Spleen (tissue), 11 donors: ENCODE measurements at regions not wholly inside any gene's neighbourhood (a gene's known extent, or its start where the extent isn't known, plus 50 kb on each side); places are given as distances from the start of the nearest gene placed in this dataset.

ENCODE experiments used
- DNase-seq: peaks from one replicate; pipeline ENCODE4 v3.0.0-alpha.2; 2020
- H3K27ac ChIP-seq, 8 donors: fragments of 200-600 bp; sonication (generic) in 7 of 8; 1 replicate in 4 of 8; 2 replicates in 4 of 8; pipeline versions ENCODE4 v1.5.0 to v1.8.0; 2016 to 2021; ENCODE audit warnings: inconsistent platforms in 4 of 8, mild to moderate bottlenecking in 4 of 8, moderate library complexity in 1 of 8
- H3K27me3 ChIP-seq, 7 donors: fragments of 200-600 bp; sonication (generic) in 6 of 7; replicated peaks in 1 of 7; 1 replicate in 4 of 7; 2 replicates in 3 of 7; pipeline versions ENCODE4 v1.5.0 to v1.8.0; 2016 to 2021; ENCODE audit warnings: inconsistent platforms in 3 of 7, mild to moderate bottlenecking in 1 of 7
- H3K36me3 ChIP-seq, 6 donors: fragments of 200-600 bp; sonication (generic) in 5 of 6; 1 replicate in 4 of 6; 2 replicates in 2 of 6; pipeline versions ENCODE4 v1.5.0 to v1.8.0; 2016 to 2021; ENCODE audit warnings: inconsistent platforms in 2 of 6
- H3K4me1 ChIP-seq, 6 donors: fragments of 200-600 bp; sonication (generic) in 5 of 6; 1 replicate in 3 of 6; 2 replicates in 3 of 6; pipeline versions ENCODE4 v1.5.0 to v1.8.0; 2016 to 2021; ENCODE audit warnings: inconsistent platforms in 3 of 6
- H3K4me3 ChIP-seq, 8 donors: fragments of 200-600 bp; sonication (generic) in 7 of 8; 1 replicate in 4 of 8; 2 replicates in 4 of 8; pipeline versions ENCODE4 v1.5.0 to v1.8.0; 2016 to 2021; ENCODE audit warnings: inconsistent platforms in 4 of 8, mild to moderate bottlenecking in 4 of 8, moderate library complexity in 2 of 8
- H3K9me3 ChIP-seq, 8 donors: fragments of 200-600 bp; sonication (generic) in 7 of 8; 1 replicate in 4 of 8; 2 replicates in 4 of 8; pipeline versions ENCODE4 v1.5.0 to v1.8.0; 2016 to 2021; ENCODE audit warnings: inconsistent platforms in 4 of 8
- CTCF ChIP-seq, 11 experiments: fragments of 200-600 bp in 7 of 11; fragments of 450-650 bp in 4 of 11; sonication (generic) in 4 of 11; IDR thresholded peaks in 8 of 11; conservative IDR thresholded peaks in 3 of 11; 1 replicate in 7 of 11; 2 replicates in 4 of 11; pipeline versions ENCODE4 v1.4.0 to v1.8.0; 2016 to 2021; ENCODE audit warnings: antibody characterized with exemption in 11 of 11, inconsistent platforms in 4 of 11, mild to moderate bottlenecking in 1 of 11
- POLR2A ChIP-seq, 3 donors: fragments of 450-650 bp; IDR thresholded peaks; one replicate each; pipeline ENCODE4 v1.5.1; 2017; ENCODE audit warnings: antibody characterized with exemption in 3 of 3, mild to moderate bottlenecking in 1 of 3
- POLR2AphosphoS5 ChIP-seq, 3 donors: sonication (generic); formaldehyde crosslinking; IDR thresholded peaks; one replicate each; pipeline ENCODE4 v1.5.1; 2017; ENCODE audit warnings: antibody characterized with exemption in 3 of 3
- WGBS, 5 donors: extraction: QIAGEN DNeasy Blood & Tissue Kit in 3 of 5; methylation state at CpG; one replicate each; pipeline versions ENCODE4 v1.1.5 to v1.1.7; 2013 to 2018; 5-methylcytosine and 5-hydroxymethylcytosine counted together
- intact Hi-C: fragments of 100-400 bp; cut with DNase I; formaldehyde crosslinking; loops from one replicate; pipeline ENCODE4 v1.15.0; 2023; ENCODE audit warnings: low total_unique reads
- donor health status: healthy with polysubstance abuse.
- donor health status: DM: no; HTN: no; CAD: no; lungs with moderate emphysema.
- donor health status: DM: no; HTN: no; CAD: no.
- donor health status: Bipolar disorder and iron deficiency.
- donor health status: healthy.
- donor health status: DM: no; HTN: no; CAD: no.
- donor health status: DM: yes; HTN: yes; CAD: no.

- intact Hi-C loops: no loop called here
- no peak overlapping the region for H3K27ac ChIP-seq
- DNase-seq: no peak
- no peak overlapping the region for H3K4me3 ChIP-seq
- H3K27me3 ChIP-seq: no peaks in the 10 kb centered on the region
- H3K4me1 ChIP-seq: no peaks in the 10 kb centered on the region
- TF ChIP-seq POLR2A (IDR thresholded peaks at IDR 0.05) (no peak), CTCF (IDR thresholded peaks at IDR 0.05 in 8 of 11, conservative IDR thresholded peaks at IDR 0.05 in 3 of 11) (no peak), POLR2AphosphoS5 (IDR thresholded peaks at IDR 0.05) (no peak)
- H3K36me3 ChIP-seq: no peaks in the 10 kb centered on the region
- WGBS, 5 donors: 69 to 90% (median 85%) methylated on average over 2 of the region's 2 CpGs
- H3K9me3 ChIP-seq: peaks cover 0 to 18% (median 11%) of the 10 kb centered on the region in 8 donors
Measured at GRCh38 chr18:10232062-10232461, 222.4 kb upstream of the APCDD1 start.

- H3K9me3 ChIP-seq: peaks cover 0 to 18% (median 11%) of the 10 kb centered on the region in 8 donors
- no peaks in the 10 kb centered on the region for H3K27me3 ChIP-seq
- intact Hi-C loops: no loop called here
- no peak overlapping the region for H3K4me3 ChIP-seq
- no peak for TF ChIP-seq CTCF (IDR thresholded peaks at IDR 0.05 in 8 of 11, conservative IDR thresholded peaks at IDR 0.05 in 3 of 11)
- no peak for TF ChIP-seq POLR2AphosphoS5 (IDR thresholded peaks at IDR 0.05)
- no peak for TF ChIP-seq POLR2A (IDR thresholded peaks at IDR 0.05)
- H3K36me3 ChIP-seq: no peaks in the 10 kb centered on the region
- no peak overlapping the region for H3K27ac ChIP-seq
- H3K4me1 ChIP-seq: no peaks in the 10 kb centered on the region
- 83 to 94% (median 88%) methylated on average over 10 of the region's 10 CpGs for WGBS, 5 donors
- no peak for DNase-seq
Measured at GRCh38 chr18:10233082-10233875, 221.2 kb upstream of the APCDD1 start.

GRCh38 chr18:10234281-10234680 is 220.2 kb upstream of the APCDD1 start:
- no peak overlapping the region for H3K27ac ChIP-seq
- H3K4me3 ChIP-seq: no peak overlapping the region
- no peak for TF ChIP-seq POLR2AphosphoS5 (IDR thresholded peaks at IDR 0.05)
- TF ChIP-seq POLR2A (IDR thresholded peaks at IDR 0.05): no peak
- no peak for TF ChIP-seq CTCF (IDR thresholded peaks at IDR 0.05 in 8 of 11, conservative IDR thresholded peaks at IDR 0.05 in 3 of 11)
- peaks cover 0 to 18% (median 11%) of the 10 kb centered on the region in 8 donors for H3K9me3 ChIP-seq
- intact Hi-C loops: no loop called here
- peaks cover 0 to 7% (median 2%) of the 10 kb centered on the region in 6 donors for H3K4me1 ChIP-seq
- H3K36me3 ChIP-seq: no peaks in the 10 kb centered on the region
- DNase-seq: no peak
- WGBS, 5 donors: 77 to 93% (median 85%) methylated on average over 5 of the region's 5 CpGs
- no peaks in the 10 kb centered on the region for H3K27me3 ChIP-seq

- DNase-seq: no peak
- Histone ChIP-seq H3K27me3 (no peaks in the 10 kb centered on the region), H3K27ac (peak overlapping the region in 1 of 8 donors; percentile 17), H3K4me3 (no peak overlapping the region), H3K36me3 (no peaks in the 10 kb centered on the region), H3K4me1 (peaks cover 0 to 15% (median 5%) of the 10 kb centered on the region in 6 donors), H3K9me3 (peaks cover 0 to 11% (median 5%) of the 10 kb centered on the region in 8 donors)
- no peak for TF ChIP-seq POLR2A (IDR thresholded peaks at IDR 0.05)
- TF ChIP-seq POLR2AphosphoS5 (IDR thresholded peaks at IDR 0.05): no peak
- TF ChIP-seq CTCF (IDR thresholded peaks at IDR 0.05 in 8 of 11, conservative IDR thresholded peaks at IDR 0.05 in 3 of 11): no peak
- 58 to 81% (median 67%) methylated on average over 6 of the region's 6 CpGs for WGBS, 5 donors
- intact Hi-C loops: no loop called here
Measured at GRCh38 chr18:10234912-10235660, 219.3 kb upstream of the APCDD1 start.
